Pancreas (tissue), 10 donors: ENCODE measurements at regions not wholly inside any gene's neighbourhood (a gene's known extent, or its start where the extent isn't known, plus 50 kb on each side); places are given as distances from the start of the nearest gene placed in this dataset.
A peak's percentile ranks its signal among the peaks of the same experiment; 100 is the strongest.
"Not testable (repeated sequence)": the region's sequence is repeated elsewhere in the genome, so short reads cannot be mapped to it uniquely, and the experiment has no call there.

ENCODE experiments used
- ATAC-seq, 4 donors: fragments of 200-7000 bp; cut with Tn5 transposase; one replicate each; pipeline versions ENCODE4 v1.8.0 to v1.9.1; 2020; ENCODE audit warnings: mild to moderate bottlenecking in 4 of 4, moderate library complexity in 4 of 4
- DNase-seq, 6 donors: peaks; one replicate each; pipeline ENCODE4 v3.0.0-alpha.2; 2020
- FAIRE-seq: peaks from 2 replicates; lab custom pipeline; 2012; peaks lifted over from hg19 to GRCh38; lab: Jason Lieb, UNC
- H3K27ac ChIP-seq, 4 donors: fragments of 200-600 bp; sonication (generic); 1 replicate in 3 of 4; 2 replicates in 1 of 4; pipeline versions ENCODE4 v1.5.0 to v1.8.0; 2020
- H3K27me3 ChIP-seq, 4 donors: fragments of 200-600 bp; one replicate each; pipeline ENCODE4 v1.8.0; 2021
- H3K36me3 ChIP-seq, 3 donors: fragments of 200-600 bp; sonication (generic) in 1 of 3; one replicate each; pipeline versions ENCODE4 v1.5.0 to v1.8.0; 2020 to 2021
- H3K4me1 ChIP-seq, 3 donors: fragments of 200-600 bp; one replicate each; pipeline ENCODE4 v1.8.0; 2021
- H3K4me3 ChIP-seq, 4 donors: fragments of 200-600 bp; sonication (generic) in 2 of 4; one replicate each; pipeline versions ENCODE4 v1.5.0 to v1.8.0; 2020 to 2021
- H3K9me3 ChIP-seq, 4 donors: fragments of 200-600 bp; one replicate each; pipeline ENCODE4 v1.8.0; 2021
- CTCF ChIP-seq, 4 donors: fragments of 200-600 bp; sonication (generic) in 3 of 4; IDR thresholded peaks; one replicate each; pipeline versions ENCODE4 v1.5.0 to v1.8.0; 2021; ENCODE audit warnings: antibody characterized with exemption in 4 of 4
- WGBS, 2 donors: extraction: QIAGEN DNeasy Blood & Tissue Kit; methylation state at CpG; one replicate each; pipeline ENCODE4 v1.1.7; 2013; 5-methylcytosine and 5-hydroxymethylcytosine counted together
- intact Hi-C, 3 donors: fragments of 100-400 bp; cut with DNase I; formaldehyde crosslinking; loops; one replicate each; pipeline versions ENCODE4 v1.11.1 to v1.14.2; 2022
- donor health status: healthy with polysubstance abuse.
- donor health status: DM: no; HTN: no; CAD: no; lungs with moderate emphysema.
- donor health status: DM: no; HTN: no; CAD: no.
- donor health status: control.
- donor health status: control.
- donor health status: Bipolar disorder and iron deficiency.
- donor health status: DM: yes; HTN: yes; CAD: no.
- donor health status: DM: no; HTN: no; CAD: no.
- donor health status: DM: no; HTN: no; CAD: no.
- donor health status: DM: yes; HTN: yes; CAD: no.

GRCh38 chr3:104088738-104089137, 1278.0 kb upstream of the ALCAM start:
- H3K27me3 ChIP-seq, result no peaks in the 10 kb centered on the region
- no peak for FAIRE-seq
- H3K4me3 ChIP-seq, result no peak overlapping the region
- no peaks in the 10 kb centered on the region for H3K9me3 ChIP-seq
- H3K36me3 ChIP-seq, result no peaks in the 10 kb centered on the region
- no peak for DNase-seq
- TF ChIP-seq CTCF (IDR thresholded peaks at IDR 0.05), result no peak
- no peaks in the 10 kb centered on the region for H3K4me1 ChIP-seq
- ATAC-seq, result no peak
- H3K27ac ChIP-seq, result no peak overlapping the region
- intact Hi-C loops, result no loop called here

GRCh38 chr3:104089987-104090386, 1276.7 kb upstream of the ALCAM start:
- H3K4me3 ChIP-seq, FAIRE-seq, intact Hi-C loops: not testable (repeated sequence)

GRCh38 chr3:104101736-104102135, 1265.0 kb upstream of the ALCAM start:
- TF ChIP-seq CTCF (IDR thresholded peaks at IDR 0.05), result no peak
- Histone ChIP-seq H3K27ac (no peak overlapping the region), H3K36me3 (no peaks in the 10 kb centered on the region), H3K27me3 (no peaks in the 10 kb centered on the region), H3K9me3 (no peaks in the 10 kb centered on the region), H3K4me3 (no peak overlapping the region), H3K4me1 (no peaks in the 10 kb centered on the region)
- no peak for ATAC-seq
- 45 to 65% methylated on average over 1 of the region's 1 CpG for WGBS, 2 donors
- intact Hi-C loops, result no loop called here
- FAIRE-seq, result no peak
- no peak for DNase-seq

More at GRCh38 chr3:104089987-104090386, 1276.7 kb upstream of the ALCAM start:
- not testable (repeated sequence) for H3K27ac ChIP-seq, DNase-seq, H3K4me1 ChIP-seq, ATAC-seq, H3K27me3 ChIP-seq, H3K36me3 ChIP-seq, H3K9me3 ChIP-seq
- 12 to 15% methylated on average over 3 of the region's 3 CpGs for WGBS, 2 donors

- no peaks in the 10 kb centered on the region for H3K27me3 ChIP-seq
- H3K36me3 ChIP-seq, result no peaks in the 10 kb centered on the region
- WGBS, 2 donors, result 9 to 17% methylated on average over 3 of the region's 3 CpGs
- intact Hi-C loops, result no loop called here
- peak in 3 of 4 donors; percentile 11 to 27 (median 25) for TF ChIP-seq CTCF (IDR thresholded peaks at IDR 0.05)
- DNase-seq (peak in 2 of 6 donors; percentile 10 to 42), ATAC-seq (peak; percentile 50 to 71 (median 66)), FAIRE-seq (no peak)
- no peak overlapping the region for H3K27ac ChIP-seq
- H3K9me3 ChIP-seq, result no peaks in the 10 kb centered on the region
- H3K4me1 ChIP-seq, result no peaks in the 10 kb centered on the region
- H3K4me3 ChIP-seq, result no peak overlapping the region
These were observed 1264.3 kb upstream of the ALCAM start for GRCh38 chr3:104102386-104102785.

GRCh38 chr3:104106276-104106675, 1260.4 kb upstream of the ALCAM start:
- no peak for DNase-seq
- Histone ChIP-seq H3K4me1 (no peaks in the 10 kb centered on the region), H3K4me3 (no peak overlapping the region), H3K27ac (no peak overlapping the region), H3K36me3 (no peaks in the 10 kb centered on the region), H3K27me3 (no peaks in the 10 kb centered on the region), H3K9me3 (no peaks in the 10 kb centered on the region)
- intact Hi-C loops, result no loop called here
- no peak for ATAC-seq
- no peak for FAIRE-seq
- no peak for TF ChIP-seq CTCF (IDR thresholded peaks at IDR 0.05)
- 19 to 27% methylated on average over 3 of the region's 3 CpGs for WGBS, 2 donors
